ENCODE measurements at regions not wholly inside any gene's neighbourhood (a gene's known extent, or its start where the extent isn't known, plus 50 kb on each side); places are given as distances from the start of the nearest gene placed in this dataset.

DNA sequence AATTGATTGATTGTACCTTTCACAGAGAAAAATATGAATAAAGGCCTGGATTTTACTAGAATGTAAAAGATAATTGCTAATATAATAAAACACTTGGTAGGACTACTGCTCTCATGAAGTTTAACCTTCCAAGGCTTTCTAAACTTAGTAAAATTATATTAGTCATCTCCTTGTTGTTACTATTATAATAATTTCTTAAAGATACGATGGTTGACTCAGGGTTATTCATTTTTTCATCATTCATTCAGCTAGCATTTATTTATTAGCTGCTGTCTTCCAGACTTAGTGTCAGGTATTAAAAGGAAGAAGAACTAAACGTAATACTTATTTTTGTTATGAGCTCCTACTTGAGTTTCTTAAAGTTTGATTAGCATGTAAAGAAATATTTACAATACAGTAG is 771.6 kb upstream of the NR2F2 start:
- no peak overlapping the region for H2AFZ ChIP-seq (ENCODE audit: low read length)
- no peak overlapping the region for H3K4me2 ChIP-seq (ENCODE audit: extremely low read depth, insufficient read depth, low read length)
- no peak for DNase-seq (ENCODE audit: low read depth in 2 of 2)
- H4K20me1 ChIP-seq (ENCODE audit: control insufficient read depth, extremely low read depth, insufficient read depth, low read length) = no peaks in the 10 kb centered on the region
- H3K4me3 ChIP-seq (replicated peaks in 1 of 4; ENCODE audit: control extremely low read depth in 1 of 4, insufficient read depth in 1 of 4, low read depth in 3 of 4, low read length in 4 of 4) = no peak overlapping the region
- no peak for TF ChIP-seq EZH2 (IDR thresholded peaks at IDR 0.05; ENCODE audit: low read length, missing control alignments)
- TF ChIP-seq, protein P1, sequence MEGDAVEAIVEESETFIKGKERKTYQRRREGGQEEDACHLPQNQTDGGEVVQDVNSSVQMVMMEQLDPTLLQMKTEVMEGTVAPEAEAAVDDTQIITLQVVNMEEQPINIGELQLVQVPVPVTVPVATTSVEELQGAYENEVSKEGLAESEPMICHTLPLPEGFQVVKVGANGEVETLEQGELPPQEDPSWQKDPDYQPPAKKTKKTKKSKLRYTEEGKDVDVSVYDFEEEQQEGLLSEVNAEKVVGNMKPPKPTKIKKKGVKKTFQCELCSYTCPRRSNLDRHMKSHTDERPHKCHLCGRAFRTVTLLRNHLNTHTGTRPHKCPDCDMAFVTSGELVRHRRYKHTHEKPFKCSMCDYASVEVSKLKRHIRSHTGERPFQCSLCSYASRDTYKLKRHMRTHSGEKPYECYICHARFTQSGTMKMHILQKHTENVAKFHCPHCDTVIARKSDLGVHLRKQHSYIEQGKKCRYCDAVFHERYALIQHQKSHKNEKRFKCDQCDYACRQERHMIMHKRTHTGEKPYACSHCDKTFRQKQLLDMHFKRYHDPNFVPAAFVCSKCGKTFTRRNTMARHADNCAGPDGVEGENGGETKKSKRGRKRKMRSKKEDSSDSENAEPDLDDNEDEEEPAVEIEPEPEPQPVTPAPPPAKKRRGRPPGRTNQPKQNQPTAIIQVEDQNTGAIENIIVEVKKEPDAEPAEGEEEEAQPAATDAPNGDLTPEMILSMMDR (conservative IDR thresholded peaks at IDR 0.05 in 1 of 2, IDR thresholded peaks at IDR 0.05 in 1 of 2; ENCODE audit: low read depth in 1 of 2, low read length in 2 of 2) = no peak
- H3K27me3 ChIP-seq (ENCODE audit: control insufficient read depth, insufficient read depth, low read length) = no peaks in the 10 kb centered on the region
- no peaks in the 10 kb centered on the region for H3K36me3 ChIP-seq (ENCODE audit: control insufficient read depth, insufficient read depth, low read length)
- H3K9me3 ChIP-seq (ENCODE audit: control insufficient read depth, insufficient read depth, low read depth, low read length) = no peaks in the 10 kb centered on the region
- no peaks in the 10 kb centered on the region for H3K79me2 ChIP-seq (ENCODE audit: control insufficient read depth, insufficient read depth, low read length)
- H3K4me1 ChIP-seq (ENCODE audit: control insufficient read depth, extremely low read depth, insufficient read depth, low read length) = peaks cover 11% of the 10 kb centered on the region
- H3K27ac ChIP-seq (ENCODE audit: insufficient read depth, low read length) = peak overlapping the region; percentile 71
- no peak overlapping the region for H3K9ac ChIP-seq (ENCODE audit: insufficient read depth, low read length)

DNA sequence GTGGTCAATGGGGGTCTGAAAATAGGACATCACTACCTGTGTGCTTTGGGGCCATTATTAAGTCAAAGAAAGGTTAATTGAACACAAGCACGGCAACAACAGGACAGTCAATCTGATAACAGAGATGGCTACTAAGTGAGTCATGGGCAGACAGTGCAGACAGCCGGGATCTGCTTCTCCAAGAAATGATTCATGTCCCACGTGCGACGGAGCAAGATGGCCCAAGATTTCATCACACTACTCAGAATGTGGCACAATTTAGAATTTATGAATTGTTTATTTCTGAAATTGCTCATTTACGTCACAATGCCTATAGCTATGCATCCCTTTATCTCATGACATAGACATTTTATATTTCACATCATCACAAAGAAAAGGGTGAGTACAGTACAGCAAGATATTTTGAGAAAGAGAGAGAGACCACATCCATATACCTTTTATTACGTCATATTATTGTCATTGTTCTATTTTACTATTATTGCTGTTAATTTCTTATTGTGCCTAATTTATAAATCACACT is 770.6 kb upstream of the NR2F2 start:
- no peak overlapping the region for H3K4me2 ChIP-seq (ENCODE audit: extremely low read depth, insufficient read depth, low read length)

DNA sequence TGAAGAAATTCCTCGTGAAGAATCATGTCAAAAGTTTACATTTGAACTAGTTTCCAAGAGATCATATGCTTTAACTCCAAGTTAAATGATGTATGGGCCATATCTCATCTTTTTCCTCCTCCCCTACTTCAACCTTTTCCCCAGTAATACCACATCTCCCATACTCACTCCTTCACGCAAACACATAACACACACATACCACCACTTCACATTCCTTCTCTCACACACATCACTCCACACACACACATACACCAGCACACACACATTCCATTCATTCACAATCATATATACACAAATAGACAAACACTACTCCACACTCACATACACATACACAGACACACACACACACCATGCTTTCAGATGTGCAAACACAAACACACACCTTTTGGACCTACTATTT is 769.0 kb upstream of the NR2F2 start:
- DNase-seq (ENCODE audit: low read depth in 2 of 2) = peak; percentile 50 to 62
- no peaks in the 10 kb centered on the region for H3K79me2 ChIP-seq (ENCODE audit: control insufficient read depth, insufficient read depth, low read length)
- no peaks in the 10 kb centered on the region for H3K27me3 ChIP-seq (ENCODE audit: control insufficient read depth, insufficient read depth, low read length)
- peaks cover 11% of the 10 kb centered on the region for H3K4me1 ChIP-seq (ENCODE audit: control insufficient read depth, extremely low read depth, insufficient read depth, low read length)
- no peak overlapping the region for H3K9ac ChIP-seq (ENCODE audit: insufficient read depth, low read length)
- no peak overlapping the region for H3K27ac ChIP-seq (ENCODE audit: insufficient read depth, low read length)
- H4K20me1 ChIP-seq (ENCODE audit: control insufficient read depth, extremely low read depth, insufficient read depth, low read length) = no peaks in the 10 kb centered on the region
- no peak overlapping the region for H2AFZ ChIP-seq (ENCODE audit: low read length)
- H3K4me2 ChIP-seq (ENCODE audit: extremely low read depth, insufficient read depth, low read length) = no peak overlapping the region
- TF ChIP-seq EZH2 (IDR thresholded peaks at IDR 0.05; ENCODE audit: low read length, missing control alignments) = no peak
- TF ChIP-seq, protein P1 (conservative IDR thresholded peaks at IDR 0.05 in 1 of 2, IDR thresholded peaks at IDR 0.05 in 1 of 2; ENCODE audit: low read depth in 1 of 2, low read length in 2 of 2) = no peak
- H3K4me3 ChIP-seq (replicated peaks in 1 of 4; ENCODE audit: control extremely low read depth in 1 of 4, insufficient read depth in 1 of 4, low read depth in 3 of 4, low read length in 4 of 4) = no peak overlapping the region
- H3K9me3 ChIP-seq (ENCODE audit: control insufficient read depth, insufficient read depth, low read depth, low read length) = no peaks in the 10 kb centered on the region
- no peaks in the 10 kb centered on the region for H3K36me3 ChIP-seq (ENCODE audit: control insufficient read depth, insufficient read depth, low read length)

More for the DNA sequence above, 770.6 kb upstream of the NR2F2 start:
- Histone ChIP-seq H3K9me3 (ENCODE audit: control insufficient read depth, insufficient read depth, low read depth, low read length) (no peaks in the 10 kb centered on the region), H3K4me3 (replicated peaks in 1 of 4; ENCODE audit: control extremely low read depth in 1 of 4, insufficient read depth in 1 of 4, low read depth in 3 of 4, low read length in 4 of 4) (no peak overlapping the region), H3K9ac (ENCODE audit: insufficient read depth, low read length) (no peak overlapping the region), H3K79me2 (ENCODE audit: control insufficient read depth, insufficient read depth, low read length) (no peaks in the 10 kb centered on the region), H4K20me1 (ENCODE audit: control insufficient read depth, extremely low read depth, insufficient read depth, low read length) (no peaks in the 10 kb centered on the region), H3K27me3 (ENCODE audit: control insufficient read depth, insufficient read depth, low read length) (no peaks in the 10 kb centered on the region), H3K27ac (ENCODE audit: insufficient read depth, low read length) (peak overlapping the region; percentile 71), H3K36me3 (ENCODE audit: control insufficient read depth, insufficient read depth, low read length) (no peaks in the 10 kb centered on the region), H2AFZ (ENCODE audit: low read length) (no peak overlapping the region), H3K4me1 (ENCODE audit: control insufficient read depth, extremely low read depth, insufficient read depth, low read length) (peaks cover 11% of the 10 kb centered on the region)
- DNase-seq (ENCODE audit: low read depth in 2 of 2) = peak; percentile 95
- no peak for TF ChIP-seq EZH2 (IDR thresholded peaks at IDR 0.05; ENCODE audit: low read length, missing control alignments)
- TF ChIP-seq, protein P1 (conservative IDR thresholded peaks at IDR 0.05 in 1 of 2, IDR thresholded peaks at IDR 0.05 in 1 of 2; ENCODE audit: low read depth in 1 of 2, low read length in 2 of 2) = no peak

Measured in fibroblast of lung (primary cell).